IMR-90 (cell line): ENCODE measurements at regions not wholly inside any gene's neighbourhood (a gene's known extent, or its start where the extent isn't known, plus 50 kb on each side); places are given as distances from the start of the nearest gene placed in this dataset.

Experiments
- ATAC-seq: fragments of 200-7000 bp; cut with Tn5 transposase; 2 replicates; pipeline ENCODE4 v1.9.1; 2020; ENCODE audit warnings: low read depth, mild to moderate bottlenecking, moderate library complexity
- BruUV-seq: library from RNA; stranded (reverse); fragments of 400-500 nt; replicated peaks from 2 replicates; lab custom pipeline; 2021; lab: Mats Ljungman, UMichigan
- CTCF ChIA-PET: fragments of 300-600 bp; formaldehyde crosslinking; extraction: SDS; loops from one replicate; lab custom pipeline; 2021; ENCODE audit warnings: antibody characterized with exemption; lab: Yijun Ruan, JAX
- POLR2A ChIA-PET: fragments of 300-600 bp; sonication (Branson Sonifier 250); formaldehyde crosslinking; loops from one replicate; lab custom pipeline; 2022; ENCODE audit warnings: antibody characterized with exemption; ENCODE audit not compliant: unreplicated experiment; lab: Charles Lee
- DNase-seq: peaks from one replicate; pipeline ENCODE4 v3.0.0; 2013
- H2AFZ ChIP-seq: replicated peaks from 2 replicates; pipeline ENCODE3; 2013; ENCODE audit warnings: low read length, mild to moderate bottlenecking; ENCODE audit not compliant: poor library complexity
- H2AK5ac ChIP-seq: 2 replicates; pipeline ENCODE4 v1.6.1; 2013; ENCODE audit warnings: low read depth, low read length, inconsistent platforms
- H2AK9ac ChIP-seq: replicated peaks from 2 replicates; pipeline ENCODE3; 2013; ENCODE audit warnings: mild to moderate bottlenecking, low read depth, low read length, moderate library complexity; ENCODE audit not compliant: poor library complexity
- H2BK120ac ChIP-seq: 2 replicates; pipeline ENCODE4 v1.6.1; 2013; ENCODE audit warnings: low read depth, low read length, inconsistent platforms
- H2BK15ac ChIP-seq: 3 replicates; pipeline ENCODE4 v1.6.1; 2013; ENCODE audit warnings: low read depth, low read length, inconsistent platforms
- H2BK20ac ChIP-seq: 2 replicates; pipeline ENCODE4 v1.6.1; 2013; ENCODE audit warnings: low read depth, mild to moderate bottlenecking, inconsistent platforms, low read length, moderate library complexity
- H2BK5ac ChIP-seq: 2 replicates; pipeline ENCODE4 v1.6.1; 2013; ENCODE audit warnings: mild to moderate bottlenecking, low read depth, low read length, inconsistent platforms; ENCODE audit not compliant: poor library complexity, severe bottlenecking
- H3K14ac ChIP-seq: replicated peaks from 2 replicates; pipeline ENCODE4 v1.6.1; 2013; ENCODE audit warnings: low read depth, low read length, inconsistent platforms
- H3K18ac ChIP-seq: 2 replicates; pipeline ENCODE4 v1.6.1; 2013; ENCODE audit warnings: low read depth, low read length, control low read depth
- H3K23ac ChIP-seq: 2 replicates; pipeline ENCODE4 v1.6.1; 2013; ENCODE audit warnings: low read depth, low read length, inconsistent platforms
- H3K27ac ChIP-seq: 2 replicates; pipeline ENCODE4 v1.5.1; 2013; ENCODE audit warnings: mild to moderate bottlenecking, control low read depth, low read length; ENCODE audit not compliant: insufficient read depth
- H3K27me3 ChIP-seq: 2 replicates; pipeline ENCODE4 v1.6.1; 2013; ENCODE audit warnings: low read length; ENCODE audit not compliant: control insufficient read depth, insufficient read depth
- H3K36me3 ChIP-seq: 2 replicates; pipeline ENCODE4 v1.6.1; 2013; ENCODE audit warnings: low read length, mixed read lengths; ENCODE audit not compliant: control insufficient read depth, insufficient read depth
- H3K4ac ChIP-seq: 2 replicates; pipeline ENCODE4 v1.6.1; 2013; ENCODE audit warnings: low read depth, low read length, inconsistent platforms
- H3K4me1 ChIP-seq: 2 replicates; pipeline ENCODE4 v1.6.1; 2013; ENCODE audit warnings: low read length, mixed read lengths; ENCODE audit not compliant: control insufficient read depth, insufficient read depth
- H3K4me2 ChIP-seq: 2 replicates; pipeline ENCODE4 v1.6.1; 2013; ENCODE audit warnings: low read depth, mild to moderate bottlenecking, control low read depth, low read length, moderate library complexity
- H3K4me3 ChIP-seq: 2 replicates; pipeline ENCODE4 v1.5.1; 2013; ENCODE audit warnings: low read depth, mild to moderate bottlenecking, control low read depth, low read length, moderate library complexity; ENCODE audit not compliant: insufficient read depth
- H3K56ac ChIP-seq: 2 replicates; pipeline ENCODE4 v1.6.1; 2013; ENCODE audit warnings: low read length, inconsistent platforms; ENCODE audit not compliant: insufficient read depth; ENCODE audit errors: extremely low read depth
- H3K79me1 ChIP-seq, 2 experiments: 2 replicates each; pipeline ENCODE4 v1.6.1; 2013; ENCODE audit warnings: low read length in 2 of 2, inconsistent platforms in 1 of 2, low read depth in 1 of 2
- H3K9ac ChIP-seq: 2 replicates; pipeline ENCODE4 v1.6.1; 2013; ENCODE audit warnings: low read depth, low read length, control low read depth
- H3K9me1 ChIP-seq: 2 replicates; pipeline ENCODE4 v1.6.1; 2013; ENCODE audit warnings: low read length, inconsistent platforms; ENCODE audit not compliant: insufficient read depth
- H3K9me3 ChIP-seq: 2 replicates; pipeline ENCODE4 v1.6.1; 2013; ENCODE audit warnings: low read length; ENCODE audit not compliant: control insufficient read depth, insufficient read depth
- H4K20me1 ChIP-seq: 2 replicates; pipeline ENCODE4 v1.6.1; 2013; ENCODE audit warnings: low read length, inconsistent platforms; ENCODE audit not compliant: insufficient read depth
- H4K5ac ChIP-seq: 2 replicates; pipeline ENCODE4 v1.6.1; 2013; ENCODE audit warnings: mild to moderate bottlenecking, low read depth, low read length, control low read depth
- H4K8ac ChIP-seq, 2 experiments: 2 replicates each; pipeline ENCODE4 v1.6.1; 2013; ENCODE audit warnings: low read depth in 2 of 2, low read length in 2 of 2, control low read depth in 1 of 2, inconsistent platforms in 1 of 2
- H4K91ac ChIP-seq: 2 replicates; pipeline ENCODE4 v1.6.1; 2013; ENCODE audit warnings: low read depth, low read length, inconsistent platforms; ENCODE audit not compliant: insufficient read depth
- BHLHE40 ChIP-seq: fragments of 150-350 bp; IDR thresholded peaks from 2 replicates; pipeline ENCODE4 v1.6.1; 2016; ENCODE audit warnings: mild to moderate bottlenecking, low read depth, low read length
- CEBPB ChIP-seq: IDR thresholded peaks from 2 replicates; pipeline ENCODE4 v1.6.1; 2012; ENCODE audit warnings: low read depth, low read length, improper control_type of control experiment
- CHD1 ChIP-seq: IDR thresholded peaks from 2 replicates; pipeline ENCODE4 v1.6.1; 2012; ENCODE audit warnings: low read depth, low read length, improper control_type of control experiment
- MAFK ChIP-seq: IDR thresholded peaks from 2 replicates; pipeline ENCODE4 v1.6.1; 2012; ENCODE audit warnings: low read depth, low read length, improper control_type of control experiment
- MXI1 ChIP-seq: IDR thresholded peaks from 2 replicates; pipeline ENCODE4 v1.6.1; 2012; ENCODE audit warnings: low read depth, mild to moderate bottlenecking, low read length, moderate library complexity, borderline replicate concordance
- NFE2L2 ChIP-seq: fragments of 150-350 bp; IDR thresholded peaks from 2 replicates; pipeline ENCODE4 v1.6.1; 2016; ENCODE audit warnings: low read depth, mild to moderate bottlenecking, low read length
- RAD21 ChIP-seq: IDR thresholded peaks from 2 replicates; pipeline ENCODE4 v1.6.1; 2012; ENCODE audit warnings: low read length, improper control_type of control experiment
- RFX5 ChIP-seq: IDR thresholded peaks from 2 replicates; pipeline ENCODE4 v1.8.0; 2012; ENCODE audit warnings: low read depth, mild to moderate bottlenecking, low read length, moderate library complexity
- WGBS, 2 experiments: methylation state at CpG; one replicate each; pipeline versions ENCODE4 v1.1.5 to v1.1.7; 2013; ENCODE audit warnings: missing lambda C conversion rate in 2 of 2; ENCODE audit not compliant: insufficient read length in 1 of 2; ENCODE audit errors: extremely low coverage in 2 of 2; 5-methylcytosine and 5-hydroxymethylcytosine counted together
- dilution Hi-C: fragments of 300-500 bp; cut with HindIII; formaldehyde crosslinking; loops from one replicate; pipeline ENCODE4 v1.14.3; 2018; ENCODE audit warnings: low sequenced_read_pairs; ENCODE audit not compliant: unreplicated experiment
- in situ Hi-C: fragments of 300-500 bp; cut with MboI; formaldehyde crosslinking; loops from 3 replicates; pipeline ENCODE4 v1.14.3; 2019; ENCODE audit warnings: low sequenced_read_pairs, inconsistent platforms, mixed read lengths
- intact Hi-C: fragments of 100-400 bp; cut with micrococcal nuclease; formaldehyde crosslinking; loops from 2 replicates; pipeline ENCODE4 v1.10.0; 2022

GRCh38 chr9:89666364-89666763 lies 61.6 kb downstream of the GADD45G start:
- Histone ChIP-seq H3K4ac (no peak overlapping the region), H2BK15ac (no peak overlapping the region), H3K9me1 (no peaks in the 10 kb centered on the region), H3K56ac (no peak overlapping the region), H4K20me1 (no peaks in the 10 kb centered on the region), H2BK120ac (no peak overlapping the region), H2BK20ac (no peak overlapping the region), H4K5ac (no peak overlapping the region), H2AK9ac (no peak overlapping the region), H3K4me2 (no peak overlapping the region), H2AK5ac (no peak overlapping the region), H2AFZ (no peak overlapping the region), H3K9ac (no peak overlapping the region), H3K4me3 (no peak overlapping the region), H3K18ac (no peak overlapping the region), H3K36me3 (no peaks in the 10 kb centered on the region), H3K9me3 (no peaks in the 10 kb centered on the region), H3K27ac (no peak overlapping the region), H3K79me1 (no peaks in the 10 kb centered on the region), H3K27me3 (no peaks in the 10 kb centered on the region; the same call in 1 of the 2 replicates), H4K8ac (no peak overlapping the region), H3K4me1 (no peaks in the 10 kb centered on the region; the same call in 1 of the 2 replicates), H4K91ac (no peak overlapping the region), H3K23ac (no peak overlapping the region), H3K14ac (no peak overlapping the region), H2BK5ac (no peak overlapping the region)
- dilution Hi-C loops = no loop called here
- no peak for TF ChIP-seq NFE2L2
- TF ChIP-seq CEBPB = no peak
- no peak for TF ChIP-seq RAD21
- no peak for TF ChIP-seq MXI1
- TF ChIP-seq RFX5 = no peak
- no peak for TF ChIP-seq CHD1
- no peak for TF ChIP-seq BHLHE40
- no peak for TF ChIP-seq MAFK
- CTCF ChIA-PET = no interaction called here
- BruUV-seq = no TSS peak
- intact Hi-C loops = no loop called here
- ATAC-seq (no peak), DNase-seq (no peak)
- POLR2A ChIA-PET = no interaction called here
- WGBS, 2 experiments = 57% methylated on average over 3 of the region's 7 CpGs; no CpG with 5 or more reads in 1 of the 2 experiments
- in situ Hi-C loops = no loop called here
